PC-9 (cell line): ENCODE measurements at regions not wholly inside any gene's neighbourhood (a gene's known extent, or its start where the extent isn't known, plus 50 kb on each side); places are given as distances from the start of the nearest gene placed in this dataset.

ENCODE experiments used
- BruUV-seq: library from RNA; stranded (reverse); fragments of 400-500 nt; replicated peaks from 2 replicates; lab custom pipeline; 2021; lab: Mats Ljungman, UMichigan
- CTCF ChIA-PET: fragments of 300-600 bp; sonication (Branson Sonifier 250); formaldehyde crosslinking; loops from one replicate; lab custom pipeline; 2022; ENCODE audit warnings: antibody characterized with exemption; lab: Charles Lee
- POLR2A ChIA-PET: fragments of 300-600 bp; sonication (Branson Sonifier 250); formaldehyde crosslinking; loops from one replicate; lab custom pipeline; 2022; ENCODE audit warnings: antibody characterized with exemption; ENCODE audit not compliant: unreplicated experiment; lab: Charles Lee
- DNase-seq, 2 experiments: peaks; one replicate each; pipeline versions ENCODE4 v3.0.0 to v3.0.0-alpha.2; 2015 to 2022; ENCODE audit warnings: mixed read lengths in 1 of 2
- H2AFZ ChIP-seq: fragments of 200-600 bp; sonication (generic); 2 replicates; pipeline ENCODE4 v1.8.1; 2017; ENCODE audit warnings: antibody characterized with exemption
- H3F3A ChIP-seq: fragments of 200-600 bp; sonication (generic); 2 replicates; pipeline ENCODE4 v1.8.1; 2017; ENCODE audit warnings: antibody characterized with exemption, mild to moderate bottlenecking, low read depth; ENCODE audit not compliant: insufficient read depth
- H3K27ac ChIP-seq: fragments of 200-600 bp; sonication (generic); 2 replicates; pipeline ENCODE4 v1.6.1; 2016; ENCODE audit warnings: mixed run types
- H3K27me3 ChIP-seq: fragments of 200-600 bp; sonication (generic); 2 replicates; pipeline ENCODE4 v1.6.1; 2016; ENCODE audit warnings: low read depth, mixed run types; ENCODE audit not compliant: insufficient read depth
- H3K36me3 ChIP-seq: fragments of 200-600 bp; sonication (generic); 2 replicates; pipeline ENCODE4 v1.6.1; 2016; ENCODE audit warnings: low read depth, mixed run types
- H3K4me1 ChIP-seq: fragments of 200-600 bp; sonication (generic); replicated peaks from 2 replicates; pipeline ENCODE4 v1.6.1; 2016; ENCODE audit warnings: mixed run types; ENCODE audit not compliant: insufficient read depth
- H3K4me2 ChIP-seq: fragments of 200-600 bp; sonication (generic); 2 replicates; pipeline ENCODE4 v1.6.1; 2017; ENCODE audit warnings: mixed run types
- H3K4me3 ChIP-seq: fragments of 200-600 bp; sonication (generic); 2 replicates; pipeline ENCODE4 v1.6.1; 2016; ENCODE audit warnings: mixed run types
- H3K79me2 ChIP-seq: fragments of 200-600 bp; sonication (generic); 2 replicates; pipeline ENCODE4 v1.6.1; 2017; ENCODE audit warnings: low read depth, mixed run types
- H3K9me2 ChIP-seq: fragments of 200-600 bp; sonication (generic); 2 replicates; pipeline ENCODE4 v1.8.1; 2017; ENCODE audit warnings: mild to moderate bottlenecking; ENCODE audit not compliant: insufficient read depth
- H3K9me3 ChIP-seq: fragments of 200-600 bp; sonication (generic); 2 replicates; pipeline ENCODE4 v1.8.1; 2016; ENCODE audit warnings: low read depth; ENCODE audit not compliant: insufficient read depth
- H4K20me1 ChIP-seq: fragments of 200-600 bp; sonication (generic); 2 replicates; pipeline ENCODE4 v1.8.1; 2017; ENCODE audit not compliant: insufficient read depth
- CTCF ChIP-seq: fragments of 200-600 bp; sonication (generic); conservative IDR thresholded peaks from 2 replicates; pipeline ENCODE4 v1.6.1; 2017; ENCODE audit warnings: mixed run types, antibody characterized with exemption, mild to moderate bottlenecking, moderate library complexity
- EZH2 ChIP-seq: fragments of 200-600 bp; sonication (generic); IDR thresholded peaks from 2 replicates; pipeline ENCODE4 v1.8.0; 2017; ENCODE audit warnings: antibody characterized with exemption, low read depth
- intact Hi-C: fragments of 100-400 bp; cut with micrococcal nuclease; formaldehyde crosslinking; loops from one replicate; pipeline ENCODE4 v1.10.0; 2022; ENCODE audit not compliant: unreplicated experiment

GRCh38 chr1:5391725-5392124 lies 600.5 kb downstream of the NPHP4 start:
- DNase-seq, result no peak
- POLR2A ChIA-PET, result no interaction called here
- BruUV-seq, result no TSS peak
- no peak overlapping the region for H3K4me2 ChIP-seq
- H3K9me2 ChIP-seq, result no peaks in the 10 kb centered on the region
- H3K27ac ChIP-seq, result no peak overlapping the region
- no peaks in the 10 kb centered on the region for H3K36me3 ChIP-seq
- no peaks in the 10 kb centered on the region for H3K9me3 ChIP-seq
- peaks cover 16% of the 10 kb centered on the region; the same call in 1 of the 2 replicates for H3K4me1 ChIP-seq
- intact Hi-C loops, result no loop called here
- no peaks in the 10 kb centered on the region for H3K79me2 ChIP-seq
- H3F3A ChIP-seq, result peaks cover 4% of the 10 kb centered on the region; the same call in 1 of the 2 replicates
- no peaks in the 10 kb centered on the region for H3K27me3 ChIP-seq
- H2AFZ ChIP-seq, result no peak overlapping the region
- TF ChIP-seq EZH2, result no peak
- no peak for TF ChIP-seq CTCF
- no peak overlapping the region for H3K4me3 ChIP-seq
- no peaks in the 10 kb centered on the region for H4K20me1 ChIP-seq
- CTCF ChIA-PET, result no interaction called here

GRCh38 chr1:5390504-5390903 lies 601.7 kb downstream of the NPHP4 start:
- Histone ChIP-seq H4K20me1 (no peaks in the 10 kb centered on the region), H3F3A (peaks cover 4% of the 10 kb centered on the region; the same call in 1 of the 2 replicates), H3K27ac (no peak overlapping the region), H3K9me2 (no peaks in the 10 kb centered on the region), H3K9me3 (no peaks in the 10 kb centered on the region), H3K4me1 (peaks cover 16% of the 10 kb centered on the region; the same call in 1 of the 2 replicates), H3K79me2 (no peaks in the 10 kb centered on the region), H2AFZ (no peak overlapping the region), H3K36me3 (no peaks in the 10 kb centered on the region), H3K27me3 (no peaks in the 10 kb centered on the region), H3K4me2 (no peak overlapping the region), H3K4me3 (no peak overlapping the region)
- CTCF ChIA-PET, result no interaction called here
- intact Hi-C loops, result no loop called here
- no peak for DNase-seq
- BruUV-seq, result no TSS peak
- no peak for TF ChIP-seq CTCF
- TF ChIP-seq EZH2, result no peak
- POLR2A ChIA-PET, result no interaction called here

- Histone ChIP-seq H3K27me3 (no peaks in the 10 kb centered on the region), H3K79me2 (no peaks in the 10 kb centered on the region), H2AFZ (no peak overlapping the region), H3K4me1 (peaks cover 16% of the 10 kb centered on the region; the same call in 1 of the 2 replicates), H3K4me3 (no peak overlapping the region), H3K27ac (peak overlapping the region; percentile 35), H4K20me1 (no peaks in the 10 kb centered on the region), H3K4me2 (peak overlapping the region; percentile 46), H3K9me3 (no peaks in the 10 kb centered on the region), H3F3A (peaks cover 4% of the 10 kb centered on the region; the same call in 1 of the 2 replicates), H3K36me3 (no peaks in the 10 kb centered on the region), H3K9me2 (no peaks in the 10 kb centered on the region)
- intact Hi-C loops, result loop anchor here (2.0 kb wide), 1 partner anchor 16 kb away; no protein-coding TSS in a partner anchor
- DNase-seq, result peak in 1 of 2 experiments; percentile 40
- CTCF ChIA-PET, result no interaction called here
- TSS peak; percentile 75 for BruUV-seq
- POLR2A ChIA-PET, result interaction anchor here (0.5 to 0.6 kb wide), 2 partner anchors 40 to 1858 kb away, joined by 3 to 5 read pairs; no protein-coding TSS in a partner anchor
- TF ChIP-seq CTCF, result no peak
- no peak for TF ChIP-seq EZH2
Measured at GRCh38 chr1:5389101-5389885, 602.9 kb downstream of the NPHP4 start.
